NCI-H69 (cell line): ENCODE measurements at regions not wholly inside any gene's neighbourhood (a gene's known extent, or its start where the extent isn't known, plus 50 kb on each side); places are given as distances from the start of the nearest gene placed in this dataset.
A peak's percentile ranks its signal among the peaks of the same experiment; 100 is the strongest.

Experiments
- DNase-seq: peaks from one replicate; lab custom pipeline; 2025; lab: John Stamatoyannopoulos, UW

GRCh38 chr11:15875943-15876342, 480.4 kb downstream of the SOX6 start:
- peak; percentile 58 for DNase-seq

GRCh38 chr11:15878756-15879155, 477.6 kb downstream of the SOX6 start:
- no peak for DNase-seq

- no peak for DNase-seq
Observed at GRCh38 chr11:15880291-15880690, 476.1 kb downstream of the SOX6 start.

GRCh38 chr11:15882876-15883454, 473.4 kb downstream of the SOX6 start:
- no peak for DNase-seq

GRCh38 chr11:15883455-15883920, 472.9 kb downstream of the SOX6 start:
- DNase-seq = no peak

- DNase-seq = no peak
Observed at GRCh38 chr11:15884141-15884540, 472.2 kb downstream of the SOX6 start.

- no peak for DNase-seq
Observed at GRCh38 chr11:15884777-15885540, 471.4 kb downstream of the SOX6 start.

- no peak for DNase-seq
Observed at GRCh38 chr11:15885854-15886253, 470.5 kb downstream of the SOX6 start.

GRCh38 chr11:15886299-15886698, 470.0 kb downstream of the SOX6 start:
- no peak for DNase-seq

GRCh38 chr11:15886866-15887265, 469.5 kb downstream of the SOX6 start:
- no peak for DNase-seq

- DNase-seq = no peak
Observed at GRCh38 chr11:15888556-15889345, 467.6 kb downstream of the SOX6 start.

- DNase-seq = no peak
Observed at GRCh38 chr11:15889363-15890030, 466.8 kb downstream of the SOX6 start.

- DNase-seq = no peak
Observed at GRCh38 chr11:15890031-15890713, 466.2 kb downstream of the SOX6 start.

- no peak for DNase-seq
Observed at GRCh38 chr11:15893080-15893492, 463.3 kb downstream of the SOX6 start.

- DNase-seq = no peak
Observed at GRCh38 chr11:15896026-15896425, 460.3 kb downstream of the SOX6 start.

GRCh38 chr11:15896530-15896929, 459.8 kb downstream of the SOX6 start:
- DNase-seq = no peak

GRCh38 chr11:15897211-15897960, 459.0 kb downstream of the SOX6 start:
- no peak for DNase-seq

- DNase-seq = no peak
Observed at GRCh38 chr11:15901054-15901453, 455.3 kb downstream of the SOX6 start.

- DNase-seq = peak; percentile 43
Observed at GRCh38 chr11:15901790-15902189, 454.6 kb downstream of the SOX6 start.

GRCh38 chr11:15903246-15903645, 453.1 kb downstream of the SOX6 start:
- DNase-seq = no peak
